GM23338 (cell line): ENCODE measurements at regions not wholly inside any gene's neighbourhood (a gene's known extent, or its start where the extent isn't known, plus 50 kb on each side); places are given as distances from the start of the nearest gene placed in this dataset.

Experiments used
- ATAC-seq: fragments of 200-7000 bp; cut with Tn5 transposase; 3 replicates; pipeline ENCODE4 v1.9.1; 2020
- DNase-seq: peaks from one replicate; pipeline ENCODE4 v3.0.0-alpha.2; 2015; ENCODE audit warnings: low spot score
- H2AFZ ChIP-seq: fragments of 200-600 bp; sonication (generic); 2 replicates; pipeline ENCODE4 v1.8.0; 2016; ENCODE audit warnings: antibody characterized with exemption, mild to moderate bottlenecking, moderate library complexity
- H3F3A ChIP-seq: fragments of 200-600 bp; sonication (generic); replicated peaks from 2 replicates; pipeline ENCODE4 v1.8.0; 2017; ENCODE audit warnings: antibody characterized with exemption, mixed run types, low read depth
- H3K27ac ChIP-seq: fragments of 200-600 bp; sonication (generic); 2 replicates; pipeline ENCODE4 v1.6.1; 2016; ENCODE audit warnings: low read depth
- H3K27me3 ChIP-seq: fragments of 200-600 bp; sonication (generic); 2 replicates; pipeline ENCODE4 v1.8.0; 2016; ENCODE audit warnings: mild to moderate bottlenecking, mixed run types, moderate library complexity; ENCODE audit not compliant: insufficient read depth
- H3K36me3 ChIP-seq: fragments of 200-600 bp; sonication (generic); 2 replicates; pipeline ENCODE4 v1.8.0; 2016; ENCODE audit warnings: mild to moderate bottlenecking; ENCODE audit not compliant: insufficient read depth
- H3K4me1 ChIP-seq: fragments of 200-600 bp; sonication (generic); 2 replicates; pipeline ENCODE4 v1.8.0; 2016; ENCODE audit warnings: mild to moderate bottlenecking, moderate library complexity; ENCODE audit not compliant: insufficient read depth
- H3K4me2 ChIP-seq: fragments of 200-600 bp; sonication (generic); 2 replicates; pipeline ENCODE4 v1.7.1; 2017; ENCODE audit warnings: mixed run types
- H3K4me3 ChIP-seq: fragments of 200-600 bp; sonication (generic); 2 replicates; pipeline ENCODE4 v1.6.1; 2016; ENCODE audit warnings: mixed run types
- H3K79me2 ChIP-seq: fragments of 200-600 bp; sonication (generic); replicated peaks from 2 replicates; pipeline ENCODE4 v1.8.0; 2017; ENCODE audit warnings: mild to moderate bottlenecking; ENCODE audit not compliant: insufficient read depth
- H3K9me2 ChIP-seq: fragments of 200-600 bp; sonication (generic); 2 replicates; pipeline ENCODE4 v1.8.0; 2017; ENCODE audit not compliant: insufficient read depth
- H4K20me1 ChIP-seq: fragments of 200-600 bp; sonication (generic); replicated peaks from 2 replicates; pipeline ENCODE4 v1.8.0; 2017; ENCODE audit warnings: mild to moderate bottlenecking; ENCODE audit not compliant: insufficient read depth
- H3K27ac Mint-ChIP-seq: 2 replicates; pipeline ENCODE4 v1.8.0; 2020; ENCODE audit warnings: inconsistent platforms, mild to moderate bottlenecking, moderate library complexity, mixed read lengths
- H3K27me3 Mint-ChIP-seq: 3 replicates; pipeline ENCODE4 v1.8.0; 2022; ENCODE audit warnings: low read depth, mild to moderate bottlenecking, moderate library complexity, mixed read lengths, inconsistent platforms; ENCODE audit not compliant: insufficient read depth, poor library complexity
- H3K36me3 Mint-ChIP-seq: 3 replicates; pipeline ENCODE4 v1.8.0; 2021; ENCODE audit warnings: low read depth, mild to moderate bottlenecking, inconsistent platforms, moderate library complexity, mixed read lengths
- H3K4me1 Mint-ChIP-seq: 3 replicates; pipeline ENCODE4 v1.8.0; 2020; ENCODE audit warnings: mild to moderate bottlenecking, inconsistent platforms, mixed read lengths
- H3K4me3 Mint-ChIP-seq: 3 replicates; pipeline ENCODE4 v1.8.0; 2021; ENCODE audit warnings: moderate library complexity, mild to moderate bottlenecking, inconsistent platforms, mixed read lengths
- H3K9me3 Mint-ChIP-seq: 3 replicates; pipeline ENCODE4 v1.8.0; 2020; ENCODE audit warnings: moderate library complexity, mild to moderate bottlenecking, inconsistent platforms, mixed read lengths
- CREB1 ChIP-seq: fragments of 250-450 bp; sonication (Bioruptor Pico); IDR thresholded peaks from 2 replicates; pipeline ENCODE4 v1.5.0; 2020; ENCODE audit warnings: low read depth, mild to moderate bottlenecking, moderate library complexity
- EZH2 ChIP-seq: fragments of 200-600 bp; sonication (generic); IDR thresholded peaks from one replicate; pipeline ENCODE4 v1.8.0; 2017; ENCODE audit warnings: antibody characterized with exemption, mild to moderate bottlenecking, low read depth; ENCODE audit not compliant: unreplicated experiment
- EZH2phosphoT487 ChIP-seq: fragments of 200-600 bp; sonication (generic); IDR thresholded peaks from one replicate; pipeline ENCODE4 v1.8.1; 2018; ENCODE audit warnings: antibody characterized with exemption; ENCODE audit not compliant: unreplicated experiment
- JUNB ChIP-seq: IDR thresholded peaks from one replicate; pipeline ENCODE4 v1.6.1; 2016; ENCODE audit warnings: antibody characterized with exemption; ENCODE audit not compliant: unreplicated experiment
- NANOG ChIP-seq: IDR thresholded peaks from 2 replicates; pipeline ENCODE4 v1.6.1; 2016; ENCODE audit warnings: antibody characterized with exemption, borderline replicate concordance
- POLR2AphosphoS5 ChIP-seq: IDR thresholded peaks from 2 replicates; pipeline ENCODE4 v1.6.1; 2016; ENCODE audit warnings: antibody characterized with exemption, low read depth
- STAT1 ChIP-seq: IDR thresholded peaks from one replicate; pipeline ENCODE4 v1.6.1; 2016; ENCODE audit warnings: antibody characterized with exemption; ENCODE audit not compliant: unreplicated experiment
- ZNF114 ChIP-seq: fragments of 250-450 bp; sonication (Bioruptor Pico); IDR thresholded peaks from 2 replicates; pipeline ENCODE4 v1.5.0; 2020; ENCODE audit warnings: mild to moderate bottlenecking, moderate library complexity
- ZNF331 ChIP-seq: fragments of 250-450 bp; sonication (Bioruptor Pico); IDR thresholded peaks from 2 replicates; pipeline ENCODE4 v1.5.0; 2020; ENCODE audit warnings: low read depth, mild to moderate bottlenecking, moderate library complexity
- ZNF462 ChIP-seq: fragments of 250-450 bp; sonication (Bioruptor Pico); IDR thresholded peaks from 2 replicates; pipeline ENCODE4 v1.5.0; 2020; ENCODE audit warnings: mild to moderate bottlenecking, moderate library complexity
- TF ChIP-seq, protein P1 (sequence below): IDR thresholded peaks from one replicate; pipeline ENCODE4 v1.6.1; 2018; ENCODE audit warnings: antibody characterized with exemption; ENCODE audit not compliant: unreplicated experiment
- TF ChIP-seq, protein P2 (sequence below), 2 experiments: fragments of 200-600 bp in 1 of 2; sonication (generic) in 1 of 2; conservative IDR thresholded peaks; 2 replicates each; pipeline versions ENCODE4 v1.5.1 to v1.6.1; 2016 to 2017; ENCODE audit warnings: antibody characterized with exemption in 2 of 2, low read depth in 2 of 2, mild to moderate bottlenecking in 2 of 2, moderate library complexity in 1 of 2
- TF ChIP-seq, protein P3 (sequence below): IDR thresholded peaks from 2 replicates; pipeline ENCODE4 v1.6.1; 2016; ENCODE audit warnings: antibody characterized with exemption

DNA sequence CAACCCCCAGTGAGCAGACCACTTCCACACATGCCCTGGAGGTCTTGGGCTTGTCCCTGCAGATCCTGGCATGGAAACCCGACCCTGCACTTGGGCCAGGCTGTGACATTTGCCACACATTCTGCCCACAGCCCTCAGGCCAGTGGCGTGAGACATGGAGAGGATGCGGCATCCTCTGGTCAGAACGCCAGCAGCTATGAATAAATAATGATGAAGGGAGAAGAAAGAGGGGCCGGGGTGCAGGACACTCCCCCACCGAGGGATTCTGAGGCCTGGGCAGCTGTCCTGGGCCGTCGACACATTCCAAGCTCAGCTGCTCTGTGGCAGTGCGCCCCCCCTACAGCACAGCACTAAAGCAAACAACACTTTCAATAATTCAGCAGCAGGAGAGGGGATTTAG, 148.8 kb downstream of the ENGASE start:
- Mint-ChIP-seq H3K4me3 (no peak overlapping the region), H3K27ac (no peak overlapping the region), H3K36me3 (no peaks in the 10 kb centered on the region; the same call in 2 of the 3 replicates), H3K27me3 (peaks cover 11% of the 10 kb centered on the region), H3K4me1 (peaks cover 24% of the 10 kb centered on the region), H3K9me3 (no peaks in the 10 kb centered on the region)
- no peaks in the 10 kb centered on the region for H3K79me2 ChIP-seq
- H3K4me3 ChIP-seq, result no peak overlapping the region
- DNase-seq (no peak), ATAC-seq (no peak)
- no peaks in the 10 kb centered on the region for H3K27me3 ChIP-seq
- no peaks in the 10 kb centered on the region for H3F3A ChIP-seq
- H3K4me1 ChIP-seq, result peaks cover 22% of the 10 kb centered on the region
- no peak overlapping the region for H3K27ac ChIP-seq
- no peaks in the 10 kb centered on the region for H4K20me1 ChIP-seq
- no peak overlapping the region for H2AFZ ChIP-seq
- TF ChIP-seq ZNF114 (CRISPR knock-in tag) (no peak), CREB1 (CRISPR knock-in tag) (no peak), STAT1 (no peak), POLR2AphosphoS5 (no peak), EZH2phosphoT487 (no peak), JUNB (no peak), EZH2 (no peak), NANOG (no peak), ZNF331 (CRISPR knock-in tag) (no peak), ZNF462 (no peak)
- TF ChIP-seq, protein P1, sequence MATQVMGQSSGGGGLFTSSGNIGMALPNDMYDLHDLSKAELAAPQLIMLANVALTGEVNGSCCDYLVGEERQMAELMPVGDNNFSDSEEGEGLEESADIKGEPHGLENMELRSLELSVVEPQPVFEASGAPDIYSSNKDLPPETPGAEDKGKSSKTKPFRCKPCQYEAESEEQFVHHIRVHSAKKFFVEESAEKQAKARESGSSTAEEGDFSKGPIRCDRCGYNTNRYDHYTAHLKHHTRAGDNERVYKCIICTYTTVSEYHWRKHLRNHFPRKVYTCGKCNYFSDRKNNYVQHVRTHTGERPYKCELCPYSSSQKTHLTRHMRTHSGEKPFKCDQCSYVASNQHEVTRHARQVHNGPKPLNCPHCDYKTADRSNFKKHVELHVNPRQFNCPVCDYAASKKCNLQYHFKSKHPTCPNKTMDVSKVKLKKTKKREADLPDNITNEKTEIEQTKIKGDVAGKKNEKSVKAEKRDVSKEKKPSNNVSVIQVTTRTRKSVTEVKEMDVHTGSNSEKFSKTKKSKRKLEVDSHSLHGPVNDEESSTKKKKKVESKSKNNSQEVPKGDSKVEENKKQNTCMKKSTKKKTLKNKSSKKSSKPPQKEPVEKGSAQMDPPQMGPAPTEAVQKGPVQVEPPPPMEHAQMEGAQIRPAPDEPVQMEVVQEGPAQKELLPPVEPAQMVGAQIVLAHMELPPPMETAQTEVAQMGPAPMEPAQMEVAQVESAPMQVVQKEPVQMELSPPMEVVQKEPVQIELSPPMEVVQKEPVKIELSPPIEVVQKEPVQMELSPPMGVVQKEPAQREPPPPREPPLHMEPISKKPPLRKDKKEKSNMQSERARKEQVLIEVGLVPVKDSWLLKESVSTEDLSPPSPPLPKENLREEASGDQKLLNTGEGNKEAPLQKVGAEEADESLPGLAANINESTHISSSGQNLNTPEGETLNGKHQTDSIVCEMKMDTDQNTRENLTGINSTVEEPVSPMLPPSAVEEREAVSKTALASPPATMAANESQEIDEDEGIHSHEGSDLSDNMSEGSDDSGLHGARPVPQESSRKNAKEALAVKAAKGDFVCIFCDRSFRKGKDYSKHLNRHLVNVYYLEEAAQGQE, result no peak
- TF ChIP-seq, protein P2, sequence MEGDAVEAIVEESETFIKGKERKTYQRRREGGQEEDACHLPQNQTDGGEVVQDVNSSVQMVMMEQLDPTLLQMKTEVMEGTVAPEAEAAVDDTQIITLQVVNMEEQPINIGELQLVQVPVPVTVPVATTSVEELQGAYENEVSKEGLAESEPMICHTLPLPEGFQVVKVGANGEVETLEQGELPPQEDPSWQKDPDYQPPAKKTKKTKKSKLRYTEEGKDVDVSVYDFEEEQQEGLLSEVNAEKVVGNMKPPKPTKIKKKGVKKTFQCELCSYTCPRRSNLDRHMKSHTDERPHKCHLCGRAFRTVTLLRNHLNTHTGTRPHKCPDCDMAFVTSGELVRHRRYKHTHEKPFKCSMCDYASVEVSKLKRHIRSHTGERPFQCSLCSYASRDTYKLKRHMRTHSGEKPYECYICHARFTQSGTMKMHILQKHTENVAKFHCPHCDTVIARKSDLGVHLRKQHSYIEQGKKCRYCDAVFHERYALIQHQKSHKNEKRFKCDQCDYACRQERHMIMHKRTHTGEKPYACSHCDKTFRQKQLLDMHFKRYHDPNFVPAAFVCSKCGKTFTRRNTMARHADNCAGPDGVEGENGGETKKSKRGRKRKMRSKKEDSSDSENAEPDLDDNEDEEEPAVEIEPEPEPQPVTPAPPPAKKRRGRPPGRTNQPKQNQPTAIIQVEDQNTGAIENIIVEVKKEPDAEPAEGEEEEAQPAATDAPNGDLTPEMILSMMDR (conservative IDR thresholded peaks at IDR 0.05; ENCODE audit: low read depth in 2 of 2), result no peak
- TF ChIP-seq, protein P3, sequence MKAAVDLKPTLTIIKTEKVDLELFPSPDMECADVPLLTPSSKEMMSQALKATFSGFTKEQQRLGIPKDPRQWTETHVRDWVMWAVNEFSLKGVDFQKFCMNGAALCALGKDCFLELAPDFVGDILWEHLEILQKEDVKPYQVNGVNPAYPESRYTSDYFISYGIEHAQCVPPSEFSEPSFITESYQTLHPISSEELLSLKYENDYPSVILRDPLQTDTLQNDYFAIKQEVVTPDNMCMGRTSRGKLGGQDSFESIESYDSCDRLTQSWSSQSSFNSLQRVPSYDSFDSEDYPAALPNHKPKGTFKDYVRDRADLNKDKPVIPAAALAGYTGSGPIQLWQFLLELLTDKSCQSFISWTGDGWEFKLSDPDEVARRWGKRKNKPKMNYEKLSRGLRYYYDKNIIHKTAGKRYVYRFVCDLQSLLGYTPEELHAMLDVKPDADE, result no peak
- no peaks in the 10 kb centered on the region for H3K9me2 ChIP-seq
- H3K36me3 ChIP-seq, result no peaks in the 10 kb centered on the region
- H3K4me2 ChIP-seq, result no peak overlapping the region
